ENCODE measurements at regions not wholly inside any gene's neighbourhood (a gene's known extent, or its start where the extent isn't known, plus 50 kb on each side); places are given as distances from the start of the nearest gene placed in this dataset.

DNA sequence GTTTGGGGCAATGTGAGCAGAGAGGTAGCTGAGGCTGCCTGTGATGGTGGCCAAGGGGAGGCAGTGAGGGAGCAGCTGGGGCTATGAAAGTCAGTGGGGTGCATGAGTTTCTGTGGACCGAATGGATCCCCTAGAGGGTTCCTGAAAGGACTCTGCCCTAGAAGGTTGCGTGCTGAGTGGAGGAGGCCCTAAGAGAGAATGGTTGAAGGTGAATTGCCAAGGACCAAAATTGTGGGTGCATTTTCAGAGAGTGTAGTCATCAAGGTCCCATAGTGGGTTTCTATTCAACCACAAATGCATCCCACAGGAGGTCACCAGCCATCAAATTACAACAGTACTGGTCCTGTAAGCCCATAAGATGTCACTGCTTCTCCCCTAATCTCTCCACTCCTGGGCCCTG, 298.3 kb downstream of the CDK5RAP2 start:
- TF ChIP-seq, protein P1, sequence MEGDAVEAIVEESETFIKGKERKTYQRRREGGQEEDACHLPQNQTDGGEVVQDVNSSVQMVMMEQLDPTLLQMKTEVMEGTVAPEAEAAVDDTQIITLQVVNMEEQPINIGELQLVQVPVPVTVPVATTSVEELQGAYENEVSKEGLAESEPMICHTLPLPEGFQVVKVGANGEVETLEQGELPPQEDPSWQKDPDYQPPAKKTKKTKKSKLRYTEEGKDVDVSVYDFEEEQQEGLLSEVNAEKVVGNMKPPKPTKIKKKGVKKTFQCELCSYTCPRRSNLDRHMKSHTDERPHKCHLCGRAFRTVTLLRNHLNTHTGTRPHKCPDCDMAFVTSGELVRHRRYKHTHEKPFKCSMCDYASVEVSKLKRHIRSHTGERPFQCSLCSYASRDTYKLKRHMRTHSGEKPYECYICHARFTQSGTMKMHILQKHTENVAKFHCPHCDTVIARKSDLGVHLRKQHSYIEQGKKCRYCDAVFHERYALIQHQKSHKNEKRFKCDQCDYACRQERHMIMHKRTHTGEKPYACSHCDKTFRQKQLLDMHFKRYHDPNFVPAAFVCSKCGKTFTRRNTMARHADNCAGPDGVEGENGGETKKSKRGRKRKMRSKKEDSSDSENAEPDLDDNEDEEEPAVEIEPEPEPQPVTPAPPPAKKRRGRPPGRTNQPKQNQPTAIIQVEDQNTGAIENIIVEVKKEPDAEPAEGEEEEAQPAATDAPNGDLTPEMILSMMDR (conservative IDR thresholded peaks at IDR 0.05): no peak
- TF ChIP-seq ZFX (IDR thresholded peaks at IDR 0.05): no peak
- no peak overlapping the region for H3K27ac ChIP-seq

DNA sequence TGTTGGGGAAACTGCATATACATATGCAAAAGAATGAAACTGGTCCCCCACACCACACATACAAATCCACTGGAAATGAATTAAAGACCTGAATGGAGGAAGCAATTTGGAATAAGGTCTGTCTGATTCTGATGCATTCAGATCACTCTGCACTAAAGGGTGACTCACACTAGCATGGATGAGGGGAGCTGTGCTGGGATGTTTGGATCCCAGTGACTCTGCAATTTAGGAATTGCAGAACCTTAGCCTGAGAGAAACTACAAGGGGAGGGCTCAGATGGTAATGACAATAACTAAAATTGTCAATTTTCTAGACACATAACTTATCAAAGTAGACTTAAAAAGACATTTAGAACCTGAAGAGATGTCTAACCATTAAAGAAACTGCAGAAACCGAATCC, 312.0 kb downstream of the CDK5RAP2 start:
- TF ChIP-seq, protein P1 (conservative IDR thresholded peaks at IDR 0.05): no peak
- TF ChIP-seq ZFX (IDR thresholded peaks at IDR 0.05): no peak
- H3K27ac ChIP-seq: no peak overlapping the region

DNA sequence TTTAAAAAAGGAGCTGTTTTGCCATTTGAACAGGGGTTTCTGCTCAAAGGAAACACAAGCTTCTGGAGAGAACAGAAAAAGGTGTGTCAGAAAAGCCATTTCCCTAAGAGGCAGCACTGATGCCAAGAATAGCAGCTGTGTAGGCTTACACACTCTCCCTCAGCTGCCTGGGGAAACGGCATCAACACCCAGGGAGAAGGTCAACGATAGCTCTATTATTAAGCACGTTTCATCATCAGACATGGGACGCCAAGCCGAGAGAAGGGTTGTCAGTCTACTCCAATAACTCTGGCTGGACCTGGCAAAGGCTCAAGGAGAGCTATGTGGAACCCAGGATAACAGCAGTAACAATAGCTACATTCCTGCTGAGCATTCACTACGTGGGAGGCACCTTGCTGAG, 314.2 kb downstream of the CDK5RAP2 start:
- TF ChIP-seq, protein P1 (conservative IDR thresholded peaks at IDR 0.05): no peak
- TF ChIP-seq ZFX (IDR thresholded peaks at IDR 0.05): no peak
- no peak overlapping the region for H3K27ac ChIP-seq

DNA sequence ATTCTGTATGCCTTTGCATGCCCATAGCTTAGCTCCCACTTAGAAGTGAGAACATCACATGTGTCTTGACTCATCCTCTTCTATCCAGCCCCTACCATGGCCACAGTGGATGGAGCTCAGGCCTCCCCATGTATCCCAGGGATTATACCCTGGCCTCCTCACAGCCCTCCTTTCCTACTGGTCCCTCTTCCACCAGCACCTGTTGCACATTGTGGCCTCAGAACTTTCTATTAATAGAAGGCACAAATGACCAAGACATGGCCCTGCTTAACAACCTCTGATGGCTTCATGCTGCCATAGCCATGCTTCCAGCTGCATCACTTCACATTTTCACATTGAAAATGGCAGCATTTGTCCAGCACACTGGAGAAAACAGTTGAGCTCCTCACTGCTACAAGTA, 315.4 kb downstream of the CDK5RAP2 start:
- TF ChIP-seq ZFX (IDR thresholded peaks at IDR 0.05): no peak
- TF ChIP-seq, protein P1 (conservative IDR thresholded peaks at IDR 0.05): no peak
- H3K27ac ChIP-seq: no peak overlapping the region

DNA sequence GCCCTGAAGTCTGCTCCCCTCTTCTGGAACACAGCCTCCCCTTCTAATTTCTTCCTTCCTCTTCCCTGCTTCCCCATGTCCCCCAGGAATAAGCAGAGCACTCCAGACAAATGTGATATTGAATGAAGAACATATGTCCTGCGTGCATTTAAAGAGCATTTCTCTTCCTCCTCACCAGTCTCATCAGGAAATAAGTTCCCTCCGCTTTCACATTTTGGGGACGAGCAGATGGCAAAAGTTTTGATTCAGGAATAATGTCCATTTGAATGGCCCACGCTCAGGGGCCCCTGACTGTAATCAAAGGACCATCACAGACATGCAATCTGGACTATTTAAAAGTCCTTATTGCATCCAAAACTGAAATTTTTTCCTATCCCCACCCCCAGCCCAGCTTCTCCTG, 316.1 kb downstream of the CDK5RAP2 start:
- no peak for TF ChIP-seq ZFX (IDR thresholded peaks at IDR 0.05)
- TF ChIP-seq, protein P1 (conservative IDR thresholded peaks at IDR 0.05): no peak
- no peak overlapping the region for H3K27ac ChIP-seq

DNA sequence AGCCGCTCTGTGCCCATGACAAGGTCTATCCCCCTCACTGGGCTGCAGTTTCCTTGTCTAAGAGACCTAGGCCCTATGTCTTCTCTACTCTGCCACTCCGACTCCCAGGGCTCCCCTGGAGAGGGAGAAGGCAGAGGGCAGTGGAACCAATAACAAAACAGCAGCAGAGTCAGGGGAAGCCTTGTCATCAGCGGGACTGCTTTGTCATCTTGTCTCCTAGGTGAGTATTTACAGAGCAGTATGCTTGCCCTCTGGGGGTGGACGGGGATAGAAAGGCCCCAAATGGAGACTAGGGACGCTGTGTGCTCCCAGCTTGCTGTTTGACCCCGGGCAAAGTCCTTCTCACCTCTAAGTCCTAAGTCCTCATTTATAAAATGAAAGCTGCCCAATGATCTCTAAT, 318.5 kb downstream of the CDK5RAP2 start:
- no peak overlapping the region for H3K27ac ChIP-seq
- no peak for TF ChIP-seq ZFX (IDR thresholded peaks at IDR 0.05)
- TF ChIP-seq, protein P1 (conservative IDR thresholded peaks at IDR 0.05): no peak

DNA sequence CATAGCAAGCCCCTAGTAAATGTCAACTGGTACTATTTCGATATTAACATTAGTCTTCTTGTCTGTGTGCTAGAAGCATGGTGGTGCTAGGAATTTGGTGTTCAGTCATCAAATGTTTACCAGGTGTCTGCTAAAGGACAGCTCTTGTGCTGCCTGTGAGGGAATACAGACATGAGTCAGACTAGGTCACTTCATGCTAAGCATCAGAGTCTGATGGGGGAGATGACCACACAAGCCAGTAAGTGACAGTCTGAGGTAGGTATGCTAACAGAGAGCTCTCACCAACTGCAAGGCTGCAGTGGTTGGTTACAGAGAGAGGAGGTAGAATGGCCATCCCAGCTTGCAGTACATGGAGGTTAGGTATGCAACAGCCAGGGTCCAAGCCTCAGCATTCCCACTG, 320.9 kb downstream of the CDK5RAP2 start:
- TF ChIP-seq, protein P1 (conservative IDR thresholded peaks at IDR 0.05): no peak
- no peak for TF ChIP-seq ZFX (IDR thresholded peaks at IDR 0.05)

More for the DNA sequence above, 320.9 kb downstream of the CDK5RAP2 start:
- no peak overlapping the region for H3K27ac ChIP-seq
